WERI-Rb-1 (cell line): ENCODE measurements at regions not wholly inside any gene's neighbourhood (a gene's known extent, or its start where the extent isn't known, plus 50 kb on each side); places are given as distances from the start of the nearest gene placed in this dataset.

Experiments used
- DNase-seq: peaks from one replicate; pipeline ENCODE4 v3.0.0-alpha.2; 2020
- H3K27ac ChIP-seq: fragments of 250-450 bp; sonication (Bioruptor Pico); 2 replicates; pipeline ENCODE4 v1.5.1; 2020; ENCODE audit warnings: mild to moderate bottlenecking, moderate library complexity
- H3K27me3 ChIP-seq: fragments of 250-450 bp; sonication (Bioruptor Pico); 2 replicates; pipeline ENCODE4 v1.5.1; 2021; ENCODE audit warnings: mild to moderate bottlenecking, low read depth, moderate library complexity; ENCODE audit not compliant: insufficient read depth, severe bottlenecking
- H3K36me3 ChIP-seq: fragments of 250-450 bp; sonication (Bioruptor Pico); 2 replicates; pipeline ENCODE4 v1.5.1; 2020; ENCODE audit warnings: mild to moderate bottlenecking, moderate library complexity
- H3K4me3 ChIP-seq: 2 replicates; pipeline ENCODE4 v1.5.1; 2011; ENCODE audit warnings: low read depth, mild to moderate bottlenecking, control low read depth, low read length
- H3K9me3 ChIP-seq: fragments of 250-450 bp; sonication (Bioruptor Pico); 2 replicates; pipeline ENCODE4 v1.5.1; 2021; ENCODE audit warnings: mild to moderate bottlenecking, moderate library complexity; ENCODE audit not compliant: severe bottlenecking
- CTCF ChIP-seq: IDR thresholded peaks from 2 replicates; pipeline ENCODE4 v1.5.1; 2011; ENCODE audit warnings: low read depth, mild to moderate bottlenecking, control low read depth, inconsistent platforms, low read length

- Histone ChIP-seq H3K36me3 (no peaks in the 10 kb centered on the region), H3K4me3 (no peak overlapping the region), H3K9me3 (no peaks in the 10 kb centered on the region), H3K27ac (no peak overlapping the region), H3K27me3 (no peaks in the 10 kb centered on the region)
- TF ChIP-seq CTCF: no peak
- no peak for DNase-seq
Measured at GRCh38 chr1:79633456-79633855, 626.9 kb upstream of the ADGRL4 start.

GRCh38 chr1:79629414-79629813 is 622.9 kb upstream of the ADGRL4 start:
- no peak overlapping the region for H3K27ac ChIP-seq
- no peak for TF ChIP-seq CTCF
- DNase-seq: no peak
- H3K9me3 ChIP-seq: no peaks in the 10 kb centered on the region
- H3K36me3 ChIP-seq: no peaks in the 10 kb centered on the region
- no peak overlapping the region for H3K4me3 ChIP-seq
- no peaks in the 10 kb centered on the region for H3K27me3 ChIP-seq

- DNase-seq: no peak
- no peaks in the 10 kb centered on the region for H3K36me3 ChIP-seq
- no peak overlapping the region for H3K27ac ChIP-seq
- H3K4me3 ChIP-seq: no peak overlapping the region
- no peaks in the 10 kb centered on the region for H3K27me3 ChIP-seq
- TF ChIP-seq CTCF: peak; percentile 19; the same call in 1 of the 2 replicates
- no peaks in the 10 kb centered on the region for H3K9me3 ChIP-seq
Measured at GRCh38 chr1:79617777-79618176, 611.2 kb upstream of the ADGRL4 start.

DNA sequence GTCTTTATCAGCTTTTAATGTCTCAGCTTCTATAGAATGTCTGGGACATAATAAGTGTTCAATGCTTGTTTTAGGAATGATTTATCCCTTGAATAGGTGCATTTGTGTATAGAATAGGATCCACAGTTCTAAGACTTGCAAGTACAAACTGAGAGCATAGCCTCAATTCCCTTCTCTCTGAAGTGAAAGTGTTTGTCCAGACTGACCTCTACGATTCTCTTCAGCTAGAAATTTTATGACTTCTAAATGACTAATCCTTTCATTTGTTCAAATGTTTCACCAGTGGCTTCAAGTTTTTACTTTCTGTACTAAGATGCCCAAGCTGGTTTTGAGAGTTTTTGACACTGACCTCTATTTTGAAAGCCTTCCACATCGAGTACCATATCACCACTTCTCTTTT is 608.2 kb upstream of the ADGRL4 start:
- Histone ChIP-seq H3K27ac (no peak overlapping the region), H3K36me3 (no peaks in the 10 kb centered on the region), H3K4me3 (no peak overlapping the region), H3K9me3 (no peaks in the 10 kb centered on the region), H3K27me3 (no peaks in the 10 kb centered on the region)
- TF ChIP-seq CTCF: no peak
- DNase-seq: no peak

- DNase-seq: no peak
- Histone ChIP-seq H3K9me3 (no peaks in the 10 kb centered on the region), H3K36me3 (no peaks in the 10 kb centered on the region), H3K27me3 (no peaks in the 10 kb centered on the region), H3K27ac (no peak overlapping the region), H3K4me3 (no peak overlapping the region)
- no peak for TF ChIP-seq CTCF
Measured at GRCh38 chr1:79614106-79614505, 607.6 kb upstream of the ADGRL4 start.

- Histone ChIP-seq H3K4me3 (no peak overlapping the region), H3K27ac (no peak overlapping the region), H3K9me3 (no peaks in the 10 kb centered on the region), H3K27me3 (no peaks in the 10 kb centered on the region), H3K36me3 (no peaks in the 10 kb centered on the region)
- no peak for TF ChIP-seq CTCF
- no peak for DNase-seq
Measured at GRCh38 chr1:79613046-79613445, 606.5 kb upstream of the ADGRL4 start.
